ENCODE measurements at regions not wholly inside any gene's neighbourhood (a gene's known extent, or its start where the extent isn't known, plus 50 kb on each side); places are given as distances from the start of the nearest gene placed in this dataset.

DNA sequence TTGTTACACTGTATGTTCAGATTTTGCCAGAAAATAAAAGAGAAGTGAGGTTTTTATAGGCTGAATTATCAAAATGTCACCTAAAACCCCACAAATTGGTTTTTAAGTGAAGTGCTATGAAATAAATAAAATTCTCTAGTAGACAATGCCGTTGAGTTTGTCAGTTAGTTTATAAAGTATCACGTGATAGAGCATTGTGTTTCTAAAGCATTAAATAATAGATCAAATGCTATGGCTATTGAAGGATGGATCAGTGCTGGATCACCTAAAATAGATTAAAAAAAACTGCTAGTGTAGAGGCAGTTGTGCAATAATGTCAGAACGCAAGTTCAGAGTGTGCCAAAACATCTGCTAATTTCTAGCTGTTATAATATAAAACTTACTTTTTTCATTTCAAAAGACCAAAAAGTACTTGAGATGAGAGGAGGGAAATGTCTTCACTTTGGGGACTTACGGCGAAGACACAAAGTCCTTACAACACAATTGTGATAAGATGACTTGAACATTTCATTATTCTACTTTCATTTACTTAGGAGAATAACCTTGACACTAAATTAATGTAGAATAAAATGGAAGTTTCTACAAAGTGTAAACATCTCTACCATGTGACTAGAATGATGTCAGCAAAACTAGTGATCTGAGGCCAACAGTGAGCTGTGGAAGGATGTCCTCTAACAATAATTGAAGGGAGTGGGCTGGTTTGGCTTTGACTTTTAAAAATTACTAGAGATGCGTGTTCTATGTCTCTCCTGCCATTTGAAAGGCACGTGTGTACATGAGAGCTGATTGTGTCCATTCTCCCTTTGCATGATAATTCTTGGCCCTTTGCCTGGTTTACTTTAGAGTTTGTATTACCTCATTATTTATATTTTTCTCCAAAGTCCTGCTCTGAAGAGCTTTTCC, 154.4 kb upstream of the PDE3A start:
- DNase-seq, result no peak

- DNase-seq, result no peak
These were observed 148.0 kb upstream of the PDE3A start for GRCh38 chr12:20220339-20220738.

GRCh38 chr12:20232931-20233675, 135.2 kb upstream of the PDE3A start:
- no peak for DNase-seq

- no peak for DNase-seq
These were observed 133.9 kb upstream of the PDE3A start for GRCh38 chr12:20234474-20234873.

DNA sequence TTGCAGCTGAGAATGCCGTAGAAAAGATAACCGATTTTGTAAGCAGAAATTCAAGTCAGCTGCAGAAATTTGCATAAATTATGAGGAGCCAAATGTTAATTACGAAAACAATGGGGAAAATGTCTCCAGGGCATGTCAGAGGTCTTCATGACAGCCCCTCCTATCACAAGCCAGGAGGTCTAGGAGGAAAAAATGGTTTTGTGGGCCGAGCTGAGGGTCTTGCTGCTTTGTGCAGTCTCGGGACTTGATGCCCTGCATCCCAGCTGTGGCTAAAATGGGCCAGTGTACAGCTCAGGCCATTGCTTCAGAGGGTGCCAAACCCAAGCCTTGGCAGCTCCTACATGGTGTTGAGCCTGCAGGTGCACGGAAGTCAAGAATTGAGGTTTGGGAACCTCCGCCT, 131.2 kb upstream of the PDE3A start:
- no peak for DNase-seq

DNA sequence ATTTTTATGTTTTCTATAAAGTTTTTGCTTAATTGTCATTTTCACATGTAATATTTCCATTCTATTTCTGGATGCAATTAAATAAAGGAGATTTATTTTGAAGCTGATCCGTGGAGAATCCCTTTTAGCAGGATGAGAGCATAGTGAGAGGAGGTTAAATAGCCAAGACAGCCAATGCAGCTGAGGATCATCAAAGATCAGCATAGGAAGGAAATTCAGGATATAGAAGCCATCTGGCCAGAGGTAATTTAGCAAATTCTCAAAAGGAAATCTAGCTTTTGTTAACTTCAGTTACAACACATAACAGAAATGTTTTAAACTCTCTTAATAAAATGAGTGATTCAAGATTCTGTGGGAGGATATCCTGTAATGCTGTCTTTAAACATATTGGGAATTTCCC, 122.8 kb upstream of the PDE3A start:
- no peak for DNase-seq

DNA sequence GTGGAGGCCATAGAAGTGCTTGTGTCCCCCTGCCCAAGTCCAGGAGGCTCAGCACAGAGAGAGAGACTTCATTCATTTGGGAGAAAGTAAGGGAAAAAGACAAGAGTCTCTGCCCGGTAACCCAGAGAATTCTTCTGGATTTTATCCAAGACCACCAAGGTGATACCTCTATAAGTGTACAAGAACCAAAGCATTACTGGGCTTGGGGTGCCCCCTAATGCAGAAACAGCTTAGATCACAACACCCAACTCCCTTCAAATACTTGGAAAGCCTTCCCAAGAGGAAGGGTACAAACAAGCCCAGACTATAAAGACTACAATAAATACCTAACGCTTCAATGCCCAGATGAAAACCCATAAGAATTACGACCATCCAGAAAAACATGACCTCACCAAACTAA, 119.7 kb upstream of the PDE3A start:
- no peak for DNase-seq

DNA sequence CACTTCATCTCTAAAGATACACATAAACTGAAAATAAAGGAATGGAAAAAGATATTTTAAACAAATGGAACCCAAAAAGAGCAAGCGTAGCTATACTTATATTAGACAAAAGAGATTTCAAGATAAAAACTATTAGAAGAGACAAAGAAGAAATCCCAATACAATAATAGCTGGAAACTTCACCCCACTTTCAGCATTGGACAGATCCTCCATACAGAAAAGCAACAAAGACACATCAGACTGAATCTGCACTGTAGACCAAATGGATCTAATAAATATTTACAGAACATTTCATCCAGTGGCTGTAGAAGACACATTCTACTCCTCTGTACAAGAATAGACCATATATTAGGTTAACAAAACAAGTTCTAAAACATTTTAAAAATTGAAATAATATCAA, 117.6 kb upstream of the PDE3A start:
- no peak for DNase-seq

- no peak for DNase-seq
These were observed 111.0 kb upstream of the PDE3A start for GRCh38 chr12:20257311-20257710.

- DNase-seq, result no peak
These were observed 108.6 kb upstream of the PDE3A start for GRCh38 chr12:20259786-20260185.

GRCh38 chr12:20260851-20261250, 107.5 kb upstream of the PDE3A start:
- no peak for DNase-seq

DNA sequence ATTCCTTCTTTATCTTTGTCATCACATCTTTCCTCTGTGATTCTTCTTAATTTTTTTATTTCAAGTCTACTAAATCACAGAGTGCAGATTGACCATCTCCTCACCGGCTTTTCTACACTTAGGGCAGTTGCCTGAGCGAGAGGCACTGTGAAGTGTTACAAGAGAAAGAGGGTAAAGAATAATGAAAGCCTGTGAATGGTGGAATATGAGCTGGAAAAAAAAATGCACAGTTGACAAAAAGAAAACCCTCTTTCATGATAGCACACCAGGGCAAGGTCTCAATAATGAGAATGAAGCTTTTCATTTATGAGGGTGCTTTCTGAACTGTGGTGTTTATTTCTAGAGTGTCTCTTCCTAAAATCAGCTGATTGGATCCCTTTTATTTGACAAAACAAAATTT, 106.2 kb upstream of the PDE3A start:
- no peak for DNase-seq

GRCh38 chr12:20264026-20264425, 104.3 kb upstream of the PDE3A start:
- DNase-seq, result no peak

- DNase-seq, result no peak
These were observed 103.7 kb upstream of the PDE3A start for GRCh38 chr12:20264608-20265114.

DNA sequence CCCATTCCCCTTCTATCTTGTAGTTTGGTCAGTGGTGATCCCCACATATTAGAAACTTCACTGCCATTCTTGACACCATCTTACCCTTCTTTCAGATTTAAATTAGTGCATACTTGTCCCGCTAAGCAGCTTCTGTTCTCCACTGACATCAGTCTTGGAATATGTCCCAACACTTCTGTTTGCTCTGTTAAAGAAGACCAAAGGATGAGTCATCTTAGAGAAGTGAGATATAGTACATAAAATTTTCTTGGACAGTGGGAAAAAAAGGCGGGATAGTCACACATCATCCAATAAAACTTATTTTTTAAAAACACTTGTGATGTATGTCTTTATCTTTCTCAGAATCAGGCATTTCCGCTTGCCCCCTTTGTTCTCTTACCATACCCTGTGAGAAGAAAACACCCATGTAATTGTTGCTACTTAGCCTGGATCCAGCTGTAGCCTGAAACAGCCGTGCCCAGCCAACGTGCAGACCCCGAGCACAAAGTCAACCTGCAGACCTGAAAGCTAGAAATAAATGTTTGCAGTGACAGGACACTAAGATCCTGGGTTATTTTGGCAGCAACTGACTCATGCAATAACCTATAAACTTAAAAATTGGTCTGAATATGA, 100.1 kb upstream of the PDE3A start:
- no peak for DNase-seq

DNA sequence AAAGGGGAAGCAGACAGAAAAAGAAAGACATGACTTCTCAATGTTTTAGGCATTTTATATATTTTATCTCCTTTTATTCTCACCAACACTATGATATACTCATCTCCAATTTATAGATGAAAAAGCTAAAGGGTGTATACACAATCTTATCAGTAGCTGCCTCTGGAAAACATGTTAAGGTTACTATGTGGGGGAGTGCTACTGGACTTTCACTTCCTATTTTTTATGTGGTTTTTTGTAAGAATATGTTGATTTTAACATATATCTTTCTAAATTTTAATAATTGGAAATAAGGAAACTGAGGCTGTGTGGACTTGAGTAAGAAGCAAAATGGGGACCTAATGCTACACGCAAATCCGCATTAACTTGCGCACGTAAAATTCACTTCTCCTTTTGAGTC, 99.6 kb upstream of the PDE3A start:
- DNase-seq, result no peak

- DNase-seq, result no peak
These were observed 98.8 kb upstream of the PDE3A start for GRCh38 chr12:20269337-20270067.

- DNase-seq, result no peak
These were observed 97.8 kb upstream of the PDE3A start for GRCh38 chr12:20270557-20270956.

DNA sequence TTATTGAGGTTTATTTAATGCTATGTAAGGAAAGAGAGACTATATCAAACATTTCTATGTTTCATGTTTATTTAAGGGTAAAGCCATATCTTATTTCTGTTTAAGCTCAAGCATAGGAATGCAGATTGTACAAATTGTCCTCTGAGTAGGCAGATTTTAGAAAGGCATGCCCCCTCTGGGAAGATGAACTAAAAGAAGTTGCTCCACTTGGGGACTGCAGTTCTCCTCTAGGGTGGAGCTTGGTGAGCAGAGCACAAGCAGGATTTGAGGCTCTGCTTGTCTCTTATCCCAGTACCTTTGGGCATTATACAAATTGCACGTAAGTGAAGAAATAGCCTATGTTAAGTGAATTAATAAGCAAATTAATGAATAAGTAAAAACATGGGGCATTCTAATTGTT, 96.2 kb upstream of the PDE3A start:
- no peak for DNase-seq

DNA sequence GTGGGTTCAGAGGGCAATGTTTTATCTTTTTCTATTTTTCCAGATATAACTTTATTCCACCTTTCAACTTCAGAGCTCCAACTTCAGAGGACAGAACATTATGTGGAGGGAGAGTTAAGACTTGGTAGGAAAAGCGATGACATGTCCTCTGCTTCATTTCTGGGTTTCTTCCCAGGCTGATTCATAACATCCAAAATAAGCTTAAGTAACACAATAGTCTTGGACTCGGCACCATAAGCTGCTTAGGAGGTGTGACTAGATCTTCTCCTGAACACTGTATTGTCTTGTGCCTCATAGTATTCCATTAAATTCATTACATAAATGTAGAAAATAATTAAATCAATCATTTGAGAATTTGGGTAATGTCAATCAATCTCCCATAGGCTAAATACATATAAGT, 95.5 kb upstream of the PDE3A start:
- no peak for DNase-seq

- no peak for DNase-seq
These were observed 94.3 kb upstream of the PDE3A start for GRCh38 chr12:20274008-20274407.

- no peak for DNase-seq
These were observed 90.1 kb upstream of the PDE3A start for GRCh38 chr12:20278276-20278675.

DNA sequence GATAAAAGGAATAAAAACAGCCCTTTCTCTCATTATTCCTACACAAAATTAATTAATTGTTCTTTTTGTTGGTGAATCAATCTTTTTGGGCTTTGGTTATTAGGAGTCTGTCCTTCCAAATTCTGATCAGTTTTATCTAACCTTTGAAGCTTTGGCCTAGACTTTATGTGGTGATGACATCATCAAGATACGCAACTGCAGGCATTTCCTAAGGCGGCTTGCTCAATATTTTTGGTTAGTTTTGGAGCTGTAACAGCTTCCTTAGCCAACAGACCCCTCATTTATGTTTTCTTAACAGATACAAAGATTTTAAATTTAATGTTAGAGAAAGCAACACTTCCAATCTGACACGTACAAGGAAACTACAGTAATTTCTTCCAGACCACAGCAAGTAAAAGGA, 87.8 kb upstream of the PDE3A start:
- no peak for DNase-seq
